Neural progenitor cell (in vitro differentiated cells): ENCODE measurements at regions not wholly inside any gene's neighbourhood (a gene's known extent, or its start where the extent isn't known, plus 50 kb on each side); places are given as distances from the start of the nearest gene placed in this dataset.
A peak's percentile ranks its signal among the peaks of the same experiment; 100 is the strongest.

Experiments
- DNase-seq: peaks from one replicate; pipeline ENCODE4 v3.0.0-alpha.2; 2016; ENCODE audit warnings: low spot score
- H2AFZ ChIP-seq: fragments of 200-600 bp; sonication (generic); replicated peaks from 2 replicates; pipeline ENCODE4 v1.6.1; 2016; ENCODE audit warnings: antibody characterized with exemption
- H3F3A ChIP-seq: fragments of 200-600 bp; sonication (generic); 2 replicates; pipeline ENCODE4 v1.6.1; 2016; ENCODE audit warnings: antibody characterized with exemption, low read depth
- H3K27ac ChIP-seq: fragments of 200-600 bp; sonication (generic); 2 replicates; pipeline ENCODE4 v1.5.1; 2016; ENCODE audit warnings: mild to moderate bottlenecking
- H3K27me3 ChIP-seq: fragments of 200-600 bp; sonication (generic); 2 replicates; pipeline ENCODE4 v1.6.1; 2016; ENCODE audit warnings: mild to moderate bottlenecking, moderate library complexity
- H3K36me3 ChIP-seq: fragments of 200-600 bp; sonication (generic); 2 replicates; pipeline ENCODE4 v1.5.1; 2016
- H3K4me1 ChIP-seq: fragments of 200-600 bp; sonication (generic); 2 replicates; pipeline ENCODE4 v1.6.1; 2016; ENCODE audit warnings: mixed run types
- H3K4me2 ChIP-seq: fragments of 200-600 bp; sonication (generic); 2 replicates; pipeline ENCODE4 v1.6.1; 2016
- H3K4me3 ChIP-seq: fragments of 200-600 bp; sonication (generic); 2 replicates; pipeline ENCODE4 v1.5.1; 2016
- H3K79me2 ChIP-seq: fragments of 200-600 bp; sonication (generic); 2 replicates; pipeline ENCODE4 v1.6.1; 2016; ENCODE audit warnings: low read depth
- H3K9ac ChIP-seq: fragments of 200-600 bp; sonication (generic); 2 replicates; pipeline ENCODE4 v1.6.1; 2016
- H3K9me3 ChIP-seq: fragments of 200-600 bp; sonication (generic); 2 replicates; pipeline ENCODE4 v1.5.1; 2016; ENCODE audit warnings: low read depth
- H4K20me1 ChIP-seq: fragments of 200-600 bp; sonication (generic); 2 replicates; pipeline ENCODE4 v1.6.1; 2016; ENCODE audit warnings: low read depth
- H3K27ac Mint-ChIP-seq: 3 replicates; pipeline ENCODE4 v1.8.0; 2021; ENCODE audit warnings: mixed read lengths
- H3K27me3 Mint-ChIP-seq: 2 replicates; pipeline ENCODE4 v1.8.0; 2022; ENCODE audit warnings: low read depth, mild to moderate bottlenecking, inconsistent platforms, moderate library complexity, mixed read lengths; ENCODE audit not compliant: insufficient read depth
- H3K36me3 Mint-ChIP-seq: 3 replicates; pipeline ENCODE4 v1.8.0; 2021; ENCODE audit warnings: mixed read lengths
- H3K4me1 Mint-ChIP-seq: 3 replicates; pipeline ENCODE4 v1.8.0; 2021; ENCODE audit warnings: mixed read lengths
- H3K4me3 Mint-ChIP-seq: 3 replicates; pipeline ENCODE4 v1.8.0; 2021; ENCODE audit warnings: mild to moderate bottlenecking, moderate library complexity, mixed read lengths
- H3K9me3 Mint-ChIP-seq: 3 replicates; pipeline ENCODE4 v1.8.0; 2020; ENCODE audit warnings: mixed read lengths
- CTCF ChIP-seq: fragments of 200-600 bp; sonication (generic); IDR thresholded peaks from 2 replicates; pipeline ENCODE4 v1.5.1; 2017; ENCODE audit warnings: antibody characterized with exemption, mild to moderate bottlenecking
- EZH2 ChIP-seq: fragments of 200-600 bp; sonication (generic); IDR thresholded peaks from 2 replicates; pipeline ENCODE4 v1.6.1; 2017; ENCODE audit warnings: antibody characterized with exemption, mild to moderate bottlenecking, moderate library complexity
- EZH2phosphoT487 ChIP-seq: fragments of 200-600 bp; sonication (generic); IDR thresholded peaks from 2 replicates; pipeline ENCODE4 v1.6.1; 2017; ENCODE audit warnings: antibody characterized with exemption

- Histone ChIP-seq H3F3A (peaks cover 9% of the 10 kb centered on the region), H3K27me3 (no peaks in the 10 kb centered on the region), H3K27ac (no peak overlapping the region), H3K4me2 (no peak overlapping the region), H3K9ac (no peak overlapping the region), H3K4me3 (no peak overlapping the region), H2AFZ (no peak overlapping the region), H3K79me2 (no peaks in the 10 kb centered on the region), H3K9me3 (no peaks in the 10 kb centered on the region), H3K4me1 (peaks cover 30% of the 10 kb centered on the region), H3K36me3 (no peaks in the 10 kb centered on the region), H4K20me1 (no peaks in the 10 kb centered on the region)
- no peak overlapping the region for H3K4me3 Mint-ChIP-seq
- H3K4me1 Mint-ChIP-seq, result peaks cover 45% of the 10 kb centered on the region
- no peak for DNase-seq
- TF ChIP-seq CTCF (no peak), EZH2 (no peak), EZH2phosphoT487 (no peak)
- peaks cover under 1% of the 10 kb centered on the region for H3K27me3 Mint-ChIP-seq
- no peak overlapping the region for H3K27ac Mint-ChIP-seq
- H3K36me3 Mint-ChIP-seq, result no peaks in the 10 kb centered on the region
- H3K9me3 Mint-ChIP-seq, result peaks cover 7% of the 10 kb centered on the region
Observed at GRCh38 chr13:106371024-106371423, 164.4 kb downstream of the EFNB2 start.

GRCh38 chr13:106369858-106370257, 165.6 kb downstream of the EFNB2 start:
- TF ChIP-seq CTCF (no peak), EZH2 (no peak), EZH2phosphoT487 (no peak)
- no peaks in the 10 kb centered on the region for H3K27me3 ChIP-seq
- no peaks in the 10 kb centered on the region for H3K36me3 ChIP-seq
- Mint-ChIP-seq H3K4me1 (peaks cover 45% of the 10 kb centered on the region), H3K36me3 (no peaks in the 10 kb centered on the region), H3K27me3 (no peaks in the 10 kb centered on the region), H3K27ac (no peak overlapping the region), H3K9me3 (peaks cover 14% of the 10 kb centered on the region), H3K4me3 (no peak overlapping the region)
- H3K79me2 ChIP-seq, result no peaks in the 10 kb centered on the region
- no peaks in the 10 kb centered on the region for H4K20me1 ChIP-seq
- no peak overlapping the region for H3K4me3 ChIP-seq
- peaks cover 9% of the 10 kb centered on the region for H3F3A ChIP-seq
- H3K4me2 ChIP-seq, result peak overlapping the region; percentile 36
- H3K27ac ChIP-seq, result no peak overlapping the region
- no peak overlapping the region for H3K9ac ChIP-seq
- no peak overlapping the region for H2AFZ ChIP-seq
- peaks cover 30% of the 10 kb centered on the region for H3K4me1 ChIP-seq
- peak; percentile 9 for DNase-seq
- no peaks in the 10 kb centered on the region for H3K9me3 ChIP-seq

GRCh38 chr13:106369091-106369490, 166.4 kb downstream of the EFNB2 start:
- Mint-ChIP-seq H3K9me3 (peaks cover 20% of the 10 kb centered on the region), H3K36me3 (no peaks in the 10 kb centered on the region), H3K27me3 (no peaks in the 10 kb centered on the region), H3K4me1 (peaks cover 42% of the 10 kb centered on the region), H3K4me3 (no peak overlapping the region), H3K27ac (peak overlapping the region; percentile 54)
- TF ChIP-seq CTCF (no peak), EZH2phosphoT487 (no peak), EZH2 (no peak)
- Histone ChIP-seq H3K9ac (no peak overlapping the region), H3K27ac (peak overlapping the region; percentile 5), H3K27me3 (no peaks in the 10 kb centered on the region), H3K4me2 (peak overlapping the region; percentile 36), H3K79me2 (no peaks in the 10 kb centered on the region), H3K4me3 (no peak overlapping the region), H3F3A (peaks cover 9% of the 10 kb centered on the region), H3K4me1 (peaks cover 30% of the 10 kb centered on the region), H3K9me3 (no peaks in the 10 kb centered on the region), H2AFZ (no peak overlapping the region), H3K36me3 (no peaks in the 10 kb centered on the region), H4K20me1 (no peaks in the 10 kb centered on the region)
- peak; percentile 74 for DNase-seq
